GM12878 (cell line): ENCODE measurements at regions not wholly inside any gene's neighbourhood (a gene's known extent, or its start where the extent isn't known, plus 50 kb on each side); places are given as distances from the start of the nearest gene placed in this dataset.

Source experiments
- ATAC-seq: fragments of 200-7000 bp; cut with Tn5 transposase; 3 replicates; pipeline ENCODE4 v1.9.1; 2020; ENCODE audit warnings: mild to moderate bottlenecking, moderate library complexity
- BruUV-seq: library from RNA; stranded (reverse); fragments of 400-500 nt; replicated peaks from 2 replicates; lab custom pipeline; 2021; lab: Mats Ljungman, UMichigan
- CTCF ChIA-PET: fragments of 300-600 bp; sonication (Branson Sonifier 250); formaldehyde crosslinking; extraction: SDS; loops from one replicate; lab custom pipeline; 2021; ENCODE audit warnings: inconsistent platforms; lab: Yijun Ruan, JAX
- POLR2A ChIA-PET: fragments of 350-600 bp; formaldehyde crosslinking; extraction: SDS; loops from one replicate; lab custom pipeline; 2021; ENCODE audit warnings: inconsistent platforms; lab: Charles Lee
- RAD21 ChIA-PET: fragments of 300-600 bp; sonication (Branson Sonifier 250); formaldehyde crosslinking; loops from one replicate; lab custom pipeline; 2023; ENCODE audit warnings: antibody characterized with exemption; ENCODE audit not compliant: unreplicated experiment; lab: Charles Lee
- SMC1A ChIA-PET: fragments of 300-600 bp; sonication (Branson Sonifier 250); formaldehyde crosslinking; loops from one replicate; lab custom pipeline; 2023; ENCODE audit not compliant: unreplicated experiment, uncharacterized antibody; lab: Charles Lee
- DNase-seq: peaks from one replicate; pipeline ENCODE4 v3.0.0-alpha.2; 2011; ENCODE audit warnings: low read depth, low spot score
- FAIRE-seq: peaks from 3 replicates; lab custom pipeline; 2011; peaks lifted over from hg19 to GRCh38; lab: Jason Lieb, UNC
- H2AFZ ChIP-seq: 2 replicates; pipeline ENCODE4 v1.6.0; 2011; ENCODE audit warnings: low read depth, low read length, control low read depth; ENCODE audit not compliant: control insufficient read depth
- H3K27ac ChIP-seq: 2 replicates; pipeline ENCODE4 v1.5.1; 2011; ENCODE audit warnings: control low read depth; ENCODE audit not compliant: control insufficient read depth, insufficient read depth
- H3K27me3 ChIP-seq, 2 experiments: replicated peaks in 1 of 2; 2 replicates each; pipeline versions ENCODE4 v1.6.0 to v1.6.1; 2011; ENCODE audit warnings: low read length in 1 of 2; ENCODE audit not compliant: control insufficient read depth in 2 of 2, insufficient read depth in 2 of 2
- H3K36me3 ChIP-seq, 2 experiments: 2 replicates each; pipeline ENCODE4 v1.5.1; 2011; ENCODE audit warnings: low read length in 1 of 2; ENCODE audit not compliant: control insufficient read depth in 2 of 2, insufficient read depth in 2 of 2
- H3K4me1 ChIP-seq: 2 replicates; pipeline ENCODE4 v1.6.1; 2011; ENCODE audit warnings: mild to moderate bottlenecking, low read length, moderate library complexity, mixed read lengths; ENCODE audit not compliant: control insufficient read depth, insufficient read depth
- H3K4me2 ChIP-seq: 2 replicates; pipeline ENCODE4 v1.6.0; 2011; ENCODE audit warnings: control low read depth; ENCODE audit not compliant: control insufficient read depth, insufficient read depth
- H3K4me3 ChIP-seq: fragments of 200-600 bp; sonication (generic); 2 replicates; pipeline ENCODE4 v1.5.1; 2016
- H3K79me2 ChIP-seq: 2 replicates; pipeline ENCODE4 v1.6.0; 2011; ENCODE audit warnings: low read length; ENCODE audit not compliant: control insufficient read depth, insufficient read depth
- H3K9ac ChIP-seq: 2 replicates; pipeline ENCODE4 v1.8.0; 2011; ENCODE audit warnings: low read length, control low read depth, mixed read lengths; ENCODE audit not compliant: control insufficient read depth, insufficient read depth
- H3K9me3 ChIP-seq: replicated peaks from 3 replicates; pipeline ENCODE4 v1.5.1; 2011; ENCODE audit warnings: mild to moderate bottlenecking, low read length; ENCODE audit not compliant: control insufficient read depth, insufficient read depth
- H4K20me1 ChIP-seq: 2 replicates; pipeline ENCODE4 v1.6.0; 2011; ENCODE audit not compliant: control insufficient read depth, insufficient read depth
- BCL11A ChIP-seq: IDR thresholded peaks from 2 replicates; pipeline ENCODE4 v1.6.1; 2011; ENCODE audit warnings: low read depth, low read length
- BRCA1 ChIP-seq: IDR thresholded peaks from 2 replicates; pipeline ENCODE4 v1.6.1; 2011; ENCODE audit warnings: low read depth, low read length, improper control_type of control experiment
- CBX5 ChIP-seq: sonication (generic); IDR thresholded peaks from 2 replicates; pipeline ENCODE4 v1.6.1; 2016; ENCODE audit warnings: low read depth, moderate library complexity, mild to moderate bottlenecking, inconsistent platforms
- CHD1 ChIP-seq: IDR thresholded peaks from 2 replicates; pipeline ENCODE4 v1.6.1; 2012; ENCODE audit warnings: low read depth, low read length, improper control_type of control experiment
- DPF2 ChIP-seq: fragments of 450-650 bp; IDR thresholded peaks from 2 replicates; pipeline ENCODE4 v1.6.1; 2017; ENCODE audit warnings: mild to moderate bottlenecking
- EP300 ChIP-seq, 2 experiments: fragments of 150-350 bp in 1 of 2; IDR thresholded peaks; 2 replicates each; pipeline ENCODE4 v1.6.1; 2011 to 2012; ENCODE audit warnings: low read depth in 2 of 2, low read length in 2 of 2, borderline replicate concordance in 1 of 2, improper control_type of control experiment in 1 of 2, inconsistent platforms in 1 of 2; ENCODE audit not compliant: control insufficient read depth in 1 of 2
- HDAC6 ChIP-seq: fragments of 200-600 bp; sonication (generic); IDR thresholded peaks from one replicate; pipeline ENCODE4 v1.8.0; 2017; ENCODE audit warnings: antibody characterized with exemption; ENCODE audit not compliant: unreplicated experiment
- IRF3 ChIP-seq: fragments of 450-650 bp; IDR thresholded peaks from 2 replicates; pipeline ENCODE4 v1.6.1; 2014; ENCODE audit warnings: mild to moderate bottlenecking
- MEF2B ChIP-seq: fragments of 450-650 bp; IDR thresholded peaks from 2 replicates; pipeline ENCODE4 v1.6.1; 2018; ENCODE audit warnings: mild to moderate bottlenecking, moderate library complexity; ENCODE audit not compliant: partially characterized antibody, poor library complexity, severe bottlenecking
- MTA2 ChIP-seq: fragments of 450-650 bp; IDR thresholded peaks from 2 replicates; pipeline ENCODE4 v1.6.1; 2016; ENCODE audit warnings: low read depth, mild to moderate bottlenecking, moderate library complexity
- MYC ChIP-seq: IDR thresholded peaks from 2 replicates; pipeline ENCODE4 v1.6.1; 2011; ENCODE audit warnings: mild to moderate bottlenecking, low read length, moderate library complexity, inconsistent platforms; ENCODE audit not compliant: insufficient read depth, insufficient replicate concordance, insufficient read length, severe bottlenecking
- NFYB ChIP-seq: IDR thresholded peaks from 2 replicates; pipeline ENCODE4 v1.6.1; 2011; ENCODE audit warnings: low read depth, mild to moderate bottlenecking, low read length, improper control_type of control experiment, moderate library complexity; ENCODE audit not compliant: insufficient read depth
- PAX5 ChIP-seq: IDR thresholded peaks from 2 replicates; pipeline ENCODE4 v1.6.1; 2011; ENCODE audit warnings: low read depth, low read length, borderline replicate concordance
- RBBP5 ChIP-seq: fragments of 200-600 bp; sonication (generic); conservative IDR thresholded peaks from 2 replicates; pipeline ENCODE4 v1.6.1; 2016
- SMAD1 ChIP-seq: fragments of 450-650 bp; IDR thresholded peaks from 2 replicates; pipeline ENCODE4 v1.6.1; 2018; ENCODE audit warnings: mild to moderate bottlenecking, low read depth; ENCODE audit not compliant: partially characterized antibody
- SMC3 ChIP-seq: IDR thresholded peaks from 2 replicates; pipeline ENCODE4 v1.6.1; 2011; ENCODE audit warnings: low read length, improper control_type of control experiment, borderline replicate concordance
- SP1 ChIP-seq: IDR thresholded peaks from one replicate; pipeline ENCODE4 v1.6.1; 2011; ENCODE audit warnings: low read depth, low read length
- SPI1 ChIP-seq: IDR thresholded peaks from 2 replicates; pipeline ENCODE4 v1.6.1; 2011; ENCODE audit warnings: low read depth, mild to moderate bottlenecking, low read length, moderate library complexity, borderline replicate concordance; ENCODE audit not compliant: insufficient read depth
- SUPT20H ChIP-seq: IDR thresholded peaks from 2 replicates; pipeline ENCODE4 v1.6.1; 2011; ENCODE audit warnings: low read depth, mild to moderate bottlenecking, low read length, moderate library complexity, borderline replicate concordance; ENCODE audit not compliant: control insufficient read depth
- TARDBP ChIP-seq: IDR thresholded peaks from 2 replicates; pipeline ENCODE4 v1.6.1; 2016; ENCODE audit warnings: borderline replicate concordance
- TCF12 ChIP-seq: IDR thresholded peaks from 2 replicates; pipeline ENCODE4 v1.6.1; 2011; ENCODE audit warnings: low read depth, mild to moderate bottlenecking, low read length
- ZNF207 ChIP-seq: fragments of 450-650 bp; IDR thresholded peaks from 2 replicates; pipeline ENCODE4 v1.6.1; 2014; ENCODE audit warnings: antibody characterized with exemption, mild to moderate bottlenecking, borderline replicate concordance
- ZNF274 ChIP-seq: IDR thresholded peaks from one replicate; pipeline ENCODE4 v1.8.0; 2011; ENCODE audit not compliant: insufficient read length, insufficient read depth
- ZNF622 ChIP-seq: fragments of 450-650 bp; IDR thresholded peaks from 2 replicates; pipeline ENCODE4 v1.6.1; 2017; ENCODE audit warnings: mild to moderate bottlenecking, inconsistent platforms
- WGBS: methylation state at CpG from one replicate; pipeline ENCODE4 v1.1.6; 2016; ENCODE audit warnings: low lambda C conversion rate; ENCODE audit not compliant: insufficient replicate concordance, insufficient coverage; ENCODE audit errors: missing lambda C conversion rate; 5-methylcytosine and 5-hydroxymethylcytosine counted together
- in situ Hi-C: fragments of 300-500 bp; cut with MboI; formaldehyde crosslinking; loops from 9 replicates; pipeline ENCODE4 v1.14.3; 2018; ENCODE audit warnings: mixed read lengths
- intact Hi-C: fragments of 100-400 bp; cut with micrococcal nuclease; formaldehyde crosslinking; loops from one replicate; pipeline ENCODE4 v1.14.2; 2022; ENCODE audit not compliant: unreplicated experiment

GRCh38 chr2:155841442-155841841, 491.1 kb downstream of the NR4A2 start (continued):
- no peak for TF ChIP-seq MEF2B
- no peak for TF ChIP-seq MYC
- TF ChIP-seq TCF12, result no peak
- no peak for TF ChIP-seq SMAD1
- TF ChIP-seq SUPT20H, result no peak
- TF ChIP-seq DPF2, result no peak
- TF ChIP-seq BRCA1, result no peak
- no peak for TF ChIP-seq ZNF622
- no peak for TF ChIP-seq HDAC6
- TF ChIP-seq ZNF274, result no peak
- TF ChIP-seq, all 136 proteins: peak for 0

- no peaks in the 10 kb centered on the region; a peak in 1 of 4 replicates for H3K27me3 ChIP-seq
- WGBS, result 0% methylated on average over 1 of the region's 1 CpG
- no peak overlapping the region for H3K9ac ChIP-seq
- no peaks in the 10 kb centered on the region for H4K20me1 ChIP-seq
- H3K79me2 ChIP-seq, result no peaks in the 10 kb centered on the region
- FAIRE-seq (no peak), ATAC-seq (no peak), DNase-seq (no peak)
- ChIA-PET SMC1A (interaction anchor here (1.4 kb wide), 1 partner anchor 11 kb away, joined by 3 read pairs; no protein-coding TSS in a partner anchor), CTCF (interaction anchor here (1.0 to 1.7 kb wide), 2 partner anchors 25 to 184 kb away, joined by 3 read pairs; no protein-coding TSS in a partner anchor), RAD21 (interaction anchor here (2.0 kb wide), 1 partner anchor 25 kb away, joined by 4 read pairs; no protein-coding TSS in a partner anchor), POLR2A (no interaction called here)
- H3K4me2 ChIP-seq, result no peak overlapping the region
- no peaks in the 10 kb centered on the region for H3K9me3 ChIP-seq
- no peak overlapping the region for H3K27ac ChIP-seq
- no peaks in the 10 kb centered on the region for H3K4me1 ChIP-seq
- no TSS peak for BruUV-seq
- no peak overlapping the region for H2AFZ ChIP-seq
- in situ Hi-C loops (no loop called here), intact Hi-C loops (no loop called here)
- H3K36me3 ChIP-seq, result no peaks in the 10 kb centered on the region
- no peak overlapping the region for H3K4me3 ChIP-seq
- no peak for TF ChIP-seq SP1
- TF ChIP-seq TARDBP, result no peak
- TF ChIP-seq CBX5, result no peak
- TF ChIP-seq SMC3, result no peak
- no peak for TF ChIP-seq SPI1
- no peak for TF ChIP-seq PAX5
- TF ChIP-seq MTA2, result no peak
- no peak for TF ChIP-seq ZNF207
- TF ChIP-seq CHD1, result no peak
- TF ChIP-seq NFYB, result no peak
- no peak for TF ChIP-seq EP300 (IDR thresholded peaks at IDR 0.05; ENCODE audit: borderline replicate concordance in 1 of 2, control insufficient read depth in 1 of 2, low read depth in 2 of 2, low read length in 2 of 2)
- TF ChIP-seq IRF3, result no peak
- no peak for TF ChIP-seq RBBP5
- TF ChIP-seq BCL11A, result no peak
Measured at GRCh38 chr2:155840661-155841060, 491.9 kb downstream of the NR4A2 start.
